Right kidney (tissue), 1 donor: ENCODE measurements at regions not wholly inside any gene's neighbourhood (a gene's known extent, or its start where the extent isn't known, plus 50 kb on each side); places are given as distances from the start of the nearest gene placed in this dataset.
"Not testable (repeated sequence)": the region's sequence is repeated elsewhere in the genome, so short reads cannot be mapped to it uniquely, and the experiment has no call there.

Source experiments
- DNase-seq: peaks from one replicate; pipeline ENCODE4 v3.0.0-alpha.2; 2016

GRCh38 chr5:58357121-58357520, 102.8 kb downstream of the PLK2 start:
- no peak for DNase-seq

GRCh38 chr5:58356662-58357061, 103.2 kb downstream of the PLK2 start:
- no peak for DNase-seq

GRCh38 chr5:58354827-58355226, 105.1 kb downstream of the PLK2 start:
- DNase-seq = no peak

- DNase-seq = no peak
Observed at GRCh38 chr5:58353992-58354391, 105.9 kb downstream of the PLK2 start.

GRCh38 chr5:58351190-58351589, 108.7 kb downstream of the PLK2 start:
- DNase-seq = no peak

- no peak for DNase-seq
Observed at GRCh38 chr5:58348996-58349728, 110.7 kb downstream of the PLK2 start.

GRCh38 chr5:58346041-58346440, 113.8 kb downstream of the PLK2 start:
- DNase-seq = no peak

GRCh38 chr5:58341476-58341875, 118.4 kb downstream of the PLK2 start:
- no peak for DNase-seq

GRCh38 chr5:58335518-58335917, 124.4 kb downstream of the PLK2 start:
- DNase-seq = no peak

GRCh38 chr5:58334035-58334434, 125.9 kb downstream of the PLK2 start:
- no peak for DNase-seq

GRCh38 chr5:58330781-58331180, 129.1 kb downstream of the PLK2 start:
- DNase-seq = no peak

- DNase-seq = no peak
Observed at GRCh38 chr5:58327289-58327688, 132.6 kb downstream of the PLK2 start.

- peak; percentile 6 for DNase-seq
Observed at GRCh38 chr5:58326022-58326421, 133.9 kb downstream of the PLK2 start.

GRCh38 chr5:58322453-58322852, 137.4 kb downstream of the PLK2 start:
- no peak for DNase-seq

GRCh38 chr5:58318468-58318867, 141.4 kb downstream of the PLK2 start:
- no peak for DNase-seq

- DNase-seq = no peak
Observed at GRCh38 chr5:58317808-58318207, 142.1 kb downstream of the PLK2 start.

- no peak for DNase-seq
Observed at GRCh38 chr5:58317009-58317408, 142.9 kb downstream of the PLK2 start.

GRCh38 chr5:58315794-58316193, 144.1 kb downstream of the PLK2 start:
- DNase-seq = no peak

GRCh38 chr5:58314356-58315210, 145.3 kb downstream of the PLK2 start:
- DNase-seq = no peak

GRCh38 chr5:58312299-58312698, 147.6 kb downstream of the PLK2 start:
- no peak for DNase-seq

GRCh38 chr5:58311526-58311925, 148.4 kb downstream of the PLK2 start:
- no peak for DNase-seq

- DNase-seq = not testable (repeated sequence)
Observed at GRCh38 chr5:58308384-58308783, 151.5 kb downstream of the PLK2 start.

- DNase-seq = no peak
Observed at GRCh38 chr5:58300346-58300895, 159.5 kb downstream of the PLK2 start.
